22Rv1 (cell line): ENCODE measurements at regions not wholly inside any gene's neighbourhood (a gene's known extent, or its start where the extent isn't known, plus 50 kb on each side); places are given as distances from the start of the nearest gene placed in this dataset.

ENCODE experiments used
- ZFX ChIP-seq: fragments of 450-650 bp; IDR thresholded peaks from 2 replicates; pipeline ENCODE4 v1.6.1; 2017; ENCODE audit warnings: antibody characterized with exemption, borderline replicate concordance
- TF ChIP-seq, protein P1 (sequence below): fragments of 450-650 bp; IDR thresholded peaks from 2 replicates; pipeline ENCODE4 v1.5.1; 2017; ENCODE audit warnings: mild to moderate bottlenecking

DNA sequence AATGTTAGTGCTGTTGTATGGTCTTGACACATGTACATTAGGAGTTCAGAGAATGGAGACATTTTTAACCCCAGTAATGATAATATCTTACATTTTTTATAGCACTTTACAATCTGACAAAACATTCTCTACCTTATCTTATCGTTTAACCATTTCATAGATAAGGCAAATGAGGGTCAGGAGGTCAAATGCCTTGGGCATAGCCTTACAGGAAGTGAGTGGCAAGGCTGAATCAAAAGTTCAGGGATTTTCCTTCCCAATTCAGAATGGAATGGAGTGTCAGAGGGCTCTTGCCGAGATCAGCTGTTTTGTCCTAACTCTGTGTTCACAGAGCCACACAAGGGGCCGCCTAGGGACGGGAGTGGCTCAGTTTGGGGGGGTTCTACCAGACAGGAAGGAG lies 57.6 kb upstream of the AK4 start:
- TF ChIP-seq, protein P1, sequence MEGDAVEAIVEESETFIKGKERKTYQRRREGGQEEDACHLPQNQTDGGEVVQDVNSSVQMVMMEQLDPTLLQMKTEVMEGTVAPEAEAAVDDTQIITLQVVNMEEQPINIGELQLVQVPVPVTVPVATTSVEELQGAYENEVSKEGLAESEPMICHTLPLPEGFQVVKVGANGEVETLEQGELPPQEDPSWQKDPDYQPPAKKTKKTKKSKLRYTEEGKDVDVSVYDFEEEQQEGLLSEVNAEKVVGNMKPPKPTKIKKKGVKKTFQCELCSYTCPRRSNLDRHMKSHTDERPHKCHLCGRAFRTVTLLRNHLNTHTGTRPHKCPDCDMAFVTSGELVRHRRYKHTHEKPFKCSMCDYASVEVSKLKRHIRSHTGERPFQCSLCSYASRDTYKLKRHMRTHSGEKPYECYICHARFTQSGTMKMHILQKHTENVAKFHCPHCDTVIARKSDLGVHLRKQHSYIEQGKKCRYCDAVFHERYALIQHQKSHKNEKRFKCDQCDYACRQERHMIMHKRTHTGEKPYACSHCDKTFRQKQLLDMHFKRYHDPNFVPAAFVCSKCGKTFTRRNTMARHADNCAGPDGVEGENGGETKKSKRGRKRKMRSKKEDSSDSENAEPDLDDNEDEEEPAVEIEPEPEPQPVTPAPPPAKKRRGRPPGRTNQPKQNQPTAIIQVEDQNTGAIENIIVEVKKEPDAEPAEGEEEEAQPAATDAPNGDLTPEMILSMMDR = no peak
- TF ChIP-seq ZFX = no peak
